H1 (cell line): ENCODE measurements at regions not wholly inside any gene's neighbourhood (a gene's known extent, or its start where the extent isn't known, plus 50 kb on each side); places are given as distances from the start of the nearest gene placed in this dataset.

Experiments
- CHD1 ChIP-seq: IDR thresholded peaks from 2 replicates; pipeline ENCODE4 v1.6.1; 2012; ENCODE audit warnings: low read depth, low read length, improper control_type of control experiment
- CHD2 ChIP-seq: IDR thresholded peaks from 2 replicates; pipeline ENCODE4 v1.6.1; 2012; ENCODE audit warnings: low read length, improper control_type of control experiment
- SRF ChIP-seq: IDR thresholded peaks from 2 replicates; pipeline ENCODE4 v1.6.1; 2011; ENCODE audit warnings: mild to moderate bottlenecking, low read depth, low read length, moderate library complexity
- TAF7 ChIP-seq: optimal IDR thresholded peaks from 2 replicates; pipeline ENCODE3; 2011; ENCODE audit warnings: low read depth, mild to moderate bottlenecking, inconsistent platforms, low read length, moderate library complexity, borderline replicate concordance

DNA sequence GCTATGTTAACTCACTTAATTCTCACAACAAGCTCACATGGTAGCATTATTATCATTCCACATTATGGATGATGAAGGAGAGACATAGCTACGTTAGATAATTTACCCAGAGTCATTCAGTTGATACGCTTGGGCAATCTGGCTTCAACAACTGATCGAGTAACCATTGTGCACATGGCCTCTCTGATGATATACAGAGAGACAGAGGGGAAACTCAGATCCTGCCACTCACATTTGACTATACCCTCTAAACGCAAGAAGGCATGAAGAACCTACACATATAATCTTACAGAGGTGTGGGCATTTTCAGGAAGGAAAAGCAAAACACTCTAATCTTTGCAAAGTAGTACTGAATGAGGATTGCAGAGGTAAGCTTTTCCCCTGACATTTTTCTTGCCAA is 360.1 kb downstream of the BARHL2 start (continued):
- TF ChIP-seq TAF7 (no peak), CHD1 (no peak), CHD2 (no peak), SRF (no peak)
- TF ChIP-seq, all 59 proteins: peak for 0
